ENCODE measurements at regions not wholly inside any gene's neighbourhood (a gene's known extent, or its start where the extent isn't known, plus 50 kb on each side); places are given as distances from the start of the nearest gene placed in this dataset.

DNA sequence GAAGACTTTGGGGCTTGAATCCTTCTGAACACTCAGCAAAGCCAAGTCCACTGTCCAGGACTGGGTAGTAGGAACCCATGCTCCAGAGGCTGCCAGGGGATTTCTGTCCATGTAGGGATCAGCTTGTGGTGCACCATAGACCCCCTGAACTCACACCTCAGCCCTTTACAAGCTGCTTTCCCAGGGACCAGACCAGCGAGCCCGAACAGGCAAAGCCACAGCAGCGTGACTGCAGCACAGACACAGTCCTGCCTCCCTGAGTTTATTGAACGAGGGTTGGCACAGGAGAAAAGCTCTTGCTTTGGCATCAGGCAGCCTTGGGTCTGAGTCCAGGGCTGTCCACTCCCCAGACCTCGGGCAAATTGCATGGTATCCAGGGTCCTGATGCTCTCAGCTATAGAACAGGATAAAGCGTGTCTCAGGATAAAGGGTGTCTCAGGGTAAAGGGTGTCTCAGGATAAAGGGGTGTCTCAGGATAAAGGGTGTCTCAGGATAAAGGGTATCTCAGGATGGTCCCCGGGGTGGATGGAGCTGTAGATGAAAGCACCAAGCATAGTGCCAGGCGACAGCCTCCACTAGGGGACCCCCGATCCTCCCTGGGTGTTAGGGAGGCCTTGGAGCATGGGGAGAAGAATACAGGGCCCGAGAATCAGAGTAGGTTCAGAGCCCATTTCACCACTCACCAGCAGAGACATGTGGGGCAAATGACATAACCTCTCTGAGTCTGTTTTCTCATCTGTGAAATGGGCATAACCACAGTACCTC is 648.8 kb downstream of the NPHP4 start:
- intact Hi-C loops (cut with DNase I), result no loop called here
- no peak for ATAC-seq
- Histone ChIP-seq H3K4me3 (no peak overlapping the region), H3K27me3 (peaks cover 0 to 12% (median 2%) of the 10 kb centered on the region in 7 donors), H3K4me1 (no peaks in the 10 kb centered on the region), H3K36me3 (no peaks in the 10 kb centered on the region), H3K27ac (no peak overlapping the region), H3K9me3 (no peaks in the 10 kb centered on the region)
- DNase-seq, result no peak
- TF ChIP-seq, protein P1, sequence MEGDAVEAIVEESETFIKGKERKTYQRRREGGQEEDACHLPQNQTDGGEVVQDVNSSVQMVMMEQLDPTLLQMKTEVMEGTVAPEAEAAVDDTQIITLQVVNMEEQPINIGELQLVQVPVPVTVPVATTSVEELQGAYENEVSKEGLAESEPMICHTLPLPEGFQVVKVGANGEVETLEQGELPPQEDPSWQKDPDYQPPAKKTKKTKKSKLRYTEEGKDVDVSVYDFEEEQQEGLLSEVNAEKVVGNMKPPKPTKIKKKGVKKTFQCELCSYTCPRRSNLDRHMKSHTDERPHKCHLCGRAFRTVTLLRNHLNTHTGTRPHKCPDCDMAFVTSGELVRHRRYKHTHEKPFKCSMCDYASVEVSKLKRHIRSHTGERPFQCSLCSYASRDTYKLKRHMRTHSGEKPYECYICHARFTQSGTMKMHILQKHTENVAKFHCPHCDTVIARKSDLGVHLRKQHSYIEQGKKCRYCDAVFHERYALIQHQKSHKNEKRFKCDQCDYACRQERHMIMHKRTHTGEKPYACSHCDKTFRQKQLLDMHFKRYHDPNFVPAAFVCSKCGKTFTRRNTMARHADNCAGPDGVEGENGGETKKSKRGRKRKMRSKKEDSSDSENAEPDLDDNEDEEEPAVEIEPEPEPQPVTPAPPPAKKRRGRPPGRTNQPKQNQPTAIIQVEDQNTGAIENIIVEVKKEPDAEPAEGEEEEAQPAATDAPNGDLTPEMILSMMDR (IDR thresholded peaks at IDR 0.05), result no peak
- WGBS, 2 donors, result 76 to 80% methylated on average over 10 of the region's 10 CpGs

DNA sequence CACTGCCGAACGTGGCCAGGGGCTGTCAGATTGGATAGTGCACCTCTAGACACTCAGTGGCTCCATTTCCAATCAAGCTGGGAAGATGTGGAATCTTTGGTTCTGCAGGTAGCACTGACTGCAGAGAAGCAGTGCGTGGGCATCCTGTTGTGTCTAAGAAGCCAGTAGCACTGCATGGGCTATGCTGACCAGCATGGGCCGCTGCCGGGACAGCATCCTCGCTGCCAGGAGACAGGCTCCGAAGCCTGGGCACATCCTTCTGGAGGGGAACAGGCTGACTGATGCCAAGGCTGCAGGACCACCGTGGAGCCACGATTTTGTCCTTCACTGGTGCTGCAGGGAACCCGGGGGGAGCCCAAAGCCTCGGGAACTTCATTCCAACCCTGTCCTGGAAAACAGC is 649.4 kb downstream of the NPHP4 start:
- Histone ChIP-seq H3K4me1 (no peaks in the 10 kb centered on the region), H3K27me3 (peaks cover 0 to 12% (median 2%) of the 10 kb centered on the region in 7 donors), H3K27ac (no peak overlapping the region), H3K36me3 (no peaks in the 10 kb centered on the region), H3K4me3 (no peak overlapping the region), H3K9me3 (no peaks in the 10 kb centered on the region)
- WGBS, 2 donors, result 75 to 81% methylated on average over 11 of the region's 11 CpGs
- TF ChIP-seq, protein P1 (IDR thresholded peaks at IDR 0.05), result no peak
- DNase-seq, result no peak
- intact Hi-C loops (cut with DNase I), result no loop called here
- ATAC-seq, result no peak

DNA sequence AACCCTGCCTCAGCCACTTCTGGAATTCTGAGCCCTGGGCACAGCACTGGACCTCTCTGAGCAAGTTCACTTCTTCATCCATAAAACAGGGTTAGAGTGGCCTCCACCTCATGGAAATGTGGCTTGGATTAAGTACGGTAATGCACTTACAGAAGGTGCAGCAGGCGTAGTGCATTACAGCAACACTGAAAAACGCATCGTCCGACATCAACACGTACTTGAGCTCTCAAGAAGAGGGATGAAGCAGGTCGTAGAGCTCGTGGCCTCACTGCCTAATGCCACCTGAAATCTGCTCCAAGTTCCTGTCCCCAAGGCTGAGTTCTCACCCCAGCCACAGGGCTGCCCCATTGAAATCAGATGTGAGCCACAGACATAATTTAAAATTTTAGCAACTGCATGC is 650.1 kb downstream of the NPHP4 start:
- Histone ChIP-seq H3K27ac (no peak overlapping the region), H3K36me3 (no peaks in the 10 kb centered on the region), H3K9me3 (no peaks in the 10 kb centered on the region), H3K4me1 (no peaks in the 10 kb centered on the region), H3K27me3 (peaks cover 0 to 11% (median 2%) of the 10 kb centered on the region in 7 donors), H3K4me3 (no peak overlapping the region)
- no peak for ATAC-seq
- TF ChIP-seq, protein P1 (IDR thresholded peaks at IDR 0.05), result no peak
- WGBS, 2 donors, result 78% methylated on average over 8 of the region's 8 CpGs
- intact Hi-C loops (cut with DNase I), result no loop called here
- DNase-seq, result no peak

DNA sequence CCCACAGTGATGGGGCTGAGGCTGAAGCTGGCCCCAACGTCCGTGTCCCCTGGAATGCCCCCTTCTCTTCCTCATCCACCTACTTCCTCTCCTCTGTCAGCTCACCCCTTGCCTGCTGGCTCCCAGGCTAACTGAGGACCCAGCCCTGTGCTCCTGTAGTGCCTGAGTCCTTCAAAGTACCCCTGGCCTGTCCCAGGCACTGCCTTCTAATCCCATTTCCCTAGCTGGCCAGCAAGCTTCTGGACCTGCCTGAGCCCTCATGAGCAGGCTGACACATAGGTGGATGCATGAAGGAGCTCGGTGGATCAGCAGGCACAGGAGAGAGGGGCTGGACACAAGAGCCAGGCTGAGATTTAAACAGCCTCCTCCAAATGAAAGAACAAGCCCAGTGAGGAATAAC is 650.8 kb downstream of the NPHP4 start:
- H3K36me3 ChIP-seq, result no peaks in the 10 kb centered on the region
- H3K9me3 ChIP-seq, result no peaks in the 10 kb centered on the region
- peaks cover 0 to 11% (median 2%) of the 10 kb centered on the region in 7 donors for H3K27me3 ChIP-seq
- intact Hi-C loops (cut with DNase I), result no loop called here
- H3K4me3 ChIP-seq, result no peak overlapping the region
- TF ChIP-seq, protein P1 (IDR thresholded peaks at IDR 0.05), result no peak
- WGBS, 2 donors, result 52 to 68% methylated on average over 3 of the region's 3 CpGs
- ATAC-seq, result no peak
- no peaks in the 10 kb centered on the region for H3K4me1 ChIP-seq
- no peak for DNase-seq
- H3K27ac ChIP-seq, result no peak overlapping the region

Data from heart right ventricle (tissue), 16 donors.